Psoas muscle (tissue), 7 donors: ENCODE measurements at regions not wholly inside any gene's neighbourhood (a gene's known extent, or its start where the extent isn't known, plus 50 kb on each side); places are given as distances from the start of the nearest gene placed in this dataset.

Source experiments
- ATAC-seq, 4 donors: fragments of 200-7000 bp; cut with Tn5 transposase; one replicate each; pipeline ENCODE4 v1.9.1; 2020; ENCODE audit warnings: moderate library complexity in 3 of 4, mild to moderate bottlenecking in 2 of 4
- DNase-seq, 2 donors: peaks; one replicate each; pipeline ENCODE4 v3.0.0-alpha.2; 2020
- H3K27ac ChIP-seq: fragments of 200-600 bp; one replicate; pipeline ENCODE4 v1.8.0; 2022
- H3K27me3 ChIP-seq, 3 donors: fragments of 200-600 bp in 1 of 3; one replicate each; pipeline versions ENCODE4 v1.6.1 to v1.8.0; 2013 to 2022; ENCODE audit warnings: low read length in 2 of 3, mild to moderate bottlenecking in 2 of 3, moderate library complexity in 1 of 3; ENCODE audit not compliant: insufficient read depth in 3 of 3
- H3K36me3 ChIP-seq, 2 donors: fragments of 200-600 bp in 1 of 2; one replicate each; pipeline versions ENCODE4 v1.6.1 to v1.8.0; 2013 to 2022; ENCODE audit warnings: low read depth in 1 of 2, mild to moderate bottlenecking in 1 of 2, moderate library complexity in 1 of 2; ENCODE audit not compliant: insufficient read depth in 1 of 2
- H3K4me1 ChIP-seq: fragments of 200-600 bp; one replicate; pipeline ENCODE4 v1.8.0; 2022
- H3K4me3 ChIP-seq: fragments of 200-600 bp; one replicate; pipeline ENCODE4 v1.8.0; 2022; ENCODE audit warnings: mild to moderate bottlenecking
- H3K9me3 ChIP-seq: fragments of 200-600 bp; one replicate; pipeline ENCODE4 v1.8.0; 2022
- CTCF ChIP-seq: fragments of 200-600 bp; IDR thresholded peaks from one replicate; pipeline ENCODE4 v1.8.0; 2022; ENCODE audit warnings: antibody characterized with exemption
- WGBS, 3 donors: extraction: QIAGEN DNeasy Blood & Tissue Kit; methylation state at CpG; one replicate each; pipeline versions ENCODE4 v1.1.6 to v1.1.7; 2013; 5-methylcytosine and 5-hydroxymethylcytosine counted together
- intact Hi-C, 2 donors: fragments of 100-400 bp; cut with DNase I; formaldehyde crosslinking; loops; one replicate each; pipeline versions ENCODE4 v1.11.0 to v1.14.2; 2022
- donor health status: healthy with polysubstance abuse.
- donor health status: DM: no; HTN: no; CAD: no; lungs with moderate emphysema.
- donor health status: Bipolar disorder and iron deficiency.
- donor health status: healthy.
- donor health status: DM: yes; HTN: yes; CAD: no.
- donor health status: DM: no; HTN: no; CAD: no.
- donor health status: DM: yes; HTN: yes; CAD: no.

- no peak for DNase-seq
- H3K4me1 ChIP-seq, result no peaks in the 10 kb centered on the region
- H3K27me3 ChIP-seq, result no peaks in the 10 kb centered on the region
- ATAC-seq, result no peak
- TF ChIP-seq CTCF, result no peak
- 78 to 84% (median 83%) methylated on average over 6 of the region's 6 CpGs for WGBS, 3 donors
- no peak overlapping the region for H3K4me3 ChIP-seq
- no peaks in the 10 kb centered on the region for H3K9me3 ChIP-seq
- H3K27ac ChIP-seq, result no peak overlapping the region
- intact Hi-C loops, result no loop called here
- H3K36me3 ChIP-seq, result no peaks in the 10 kb centered on the region
These were observed 105.7 kb upstream of the RUNX1 start for GRCh38 chr21:35154788-35155187.

GRCh38 chr21:35153671-35154070, 104.6 kb upstream of the RUNX1 start:
- no peaks in the 10 kb centered on the region for H3K27me3 ChIP-seq
- H3K36me3 ChIP-seq, result no peaks in the 10 kb centered on the region
- DNase-seq, result no peak
- no peak overlapping the region for H3K27ac ChIP-seq
- WGBS, 3 donors, result 78 to 88% (median 82%) methylated on average over 5 of the region's 5 CpGs
- no peak for ATAC-seq
- intact Hi-C loops, result no loop called here
- H3K4me3 ChIP-seq, result no peak overlapping the region
- no peak for TF ChIP-seq CTCF
- H3K9me3 ChIP-seq, result no peaks in the 10 kb centered on the region
- H3K4me1 ChIP-seq, result no peaks in the 10 kb centered on the region

GRCh38 chr21:35150562-35151226, 101.6 kb upstream of the RUNX1 start:
- Histone ChIP-seq H3K4me1 (no peaks in the 10 kb centered on the region), H3K27me3 (no peaks in the 10 kb centered on the region), H3K4me3 (no peak overlapping the region), H3K36me3 (no peaks in the 10 kb centered on the region), H3K9me3 (no peaks in the 10 kb centered on the region), H3K27ac (no peak overlapping the region)
- intact Hi-C loops, result no loop called here
- WGBS, 3 donors, result 83 to 86% (median 83%) methylated on average over 2 of the region's 2 CpGs
- DNase-seq (no peak), ATAC-seq (no peak)
- no peak for TF ChIP-seq CTCF

GRCh38 chr21:35149698-35150097, 100.6 kb upstream of the RUNX1 start:
- no peaks in the 10 kb centered on the region for H3K9me3 ChIP-seq
- no peak for TF ChIP-seq CTCF
- H3K4me3 ChIP-seq, result no peak overlapping the region
- no peaks in the 10 kb centered on the region for H3K27me3 ChIP-seq
- ATAC-seq, result no peak
- 76 to 83% (median 78%) methylated on average over 3 of the region's 3 CpGs for WGBS, 3 donors
- no peaks in the 10 kb centered on the region for H3K4me1 ChIP-seq
- H3K27ac ChIP-seq, result no peak overlapping the region
- H3K36me3 ChIP-seq, result no peaks in the 10 kb centered on the region
- intact Hi-C loops, result loop anchor here in 1 of 2 donors (5.0 kb wide), 1 partner anchor 1517 kb away; no protein-coding TSS in a partner anchor
- no peak for DNase-seq

GRCh38 chr21:35147439-35147838, 98.3 kb upstream of the RUNX1 start:
- no peak overlapping the region for H3K4me3 ChIP-seq
- H3K36me3 ChIP-seq, result no peaks in the 10 kb centered on the region
- no peaks in the 10 kb centered on the region for H3K4me1 ChIP-seq
- intact Hi-C loops, result loop anchor here in 1 of 2 donors (5.0 kb wide), 1 partner anchor 1515 kb away; no protein-coding TSS in a partner anchor
- no peak overlapping the region for H3K27ac ChIP-seq
- no peak for TF ChIP-seq CTCF
- no peaks in the 10 kb centered on the region for H3K9me3 ChIP-seq
- DNase-seq (no peak), ATAC-seq (no peak)
- WGBS, 3 donors, result 88 to 89% (median 88%) methylated on average over 4 of the region's 4 CpGs
- H3K27me3 ChIP-seq, result no peaks in the 10 kb centered on the region
